HG02885 (cell line): ENCODE measurements at regions not wholly inside any gene's neighbourhood (a gene's known extent, or its start where the extent isn't known, plus 50 kb on each side); places are given as distances from the start of the nearest gene placed in this dataset.
"Not testable (repeated sequence)": the region's sequence is repeated elsewhere in the genome, so short reads cannot be mapped to it uniquely, and the experiment has no call there.

Source experiments
- ATAC-seq: cut with Tn5 transposase; IDR thresholded peaks from one replicate; pipeline ENCODE4 v1.9.1; 2021; ENCODE audit warnings: mild to moderate bottlenecking; ENCODE audit not compliant: unreplicated experiment, poor library complexity

- ATAC-seq, result no peak
These were observed 276.3 kb downstream of the DUSP6 start for GRCh38 chr12:89075880-89076540.

GRCh38 chr12:89073659-89074058, 278.6 kb downstream of the DUSP6 start:
- ATAC-seq, result no peak

GRCh38 chr12:89073027-89073398, 279.3 kb downstream of the DUSP6 start:
- ATAC-seq, result no peak

- ATAC-seq, result no peak
These were observed 279.8 kb downstream of the DUSP6 start for GRCh38 chr12:89072294-89073026.

GRCh38 chr12:89070603-89071002, 281.7 kb downstream of the DUSP6 start:
- no peak for ATAC-seq

GRCh38 chr12:89069431-89069830, 282.9 kb downstream of the DUSP6 start:
- ATAC-seq, result no peak

GRCh38 chr12:89067421-89068187, 284.7 kb downstream of the DUSP6 start:
- no peak for ATAC-seq

GRCh38 chr12:89064780-89065179, 287.5 kb downstream of the DUSP6 start:
- ATAC-seq, result no peak

- no peak for ATAC-seq
These were observed 288.1 kb downstream of the DUSP6 start for GRCh38 chr12:89064151-89064550.

- ATAC-seq, result no peak
These were observed 289.3 kb downstream of the DUSP6 start for GRCh38 chr12:89062996-89063395.

GRCh38 chr12:89059721-89060541, 292.4 kb downstream of the DUSP6 start:
- no peak for ATAC-seq

- no peak for ATAC-seq
These were observed 293.2 kb downstream of the DUSP6 start for GRCh38 chr12:89059056-89059455.

GRCh38 chr12:89058402-89058801, 293.9 kb downstream of the DUSP6 start:
- no peak for ATAC-seq

GRCh38 chr12:89053817-89054216, 298.5 kb downstream of the DUSP6 start:
- ATAC-seq, result not testable (repeated sequence)

GRCh38 chr12:89051065-89051677, 301.1 kb downstream of the DUSP6 start:
- ATAC-seq, result peak; percentile 88

- ATAC-seq, result no peak
These were observed 304.4 kb downstream of the DUSP6 start for GRCh38 chr12:89047856-89048418.

- ATAC-seq, result no peak
These were observed 311.2 kb downstream of the DUSP6 start for GRCh38 chr12:89041078-89041477.

GRCh38 chr12:89040146-89040964, 311.9 kb downstream of the DUSP6 start:
- ATAC-seq, result peak; percentile 99
